ENCODE measurements at regions not wholly inside any gene's neighbourhood (a gene's known extent, or its start where the extent isn't known, plus 50 kb on each side); places are given as distances from the start of the nearest gene placed in this dataset.

DNA sequence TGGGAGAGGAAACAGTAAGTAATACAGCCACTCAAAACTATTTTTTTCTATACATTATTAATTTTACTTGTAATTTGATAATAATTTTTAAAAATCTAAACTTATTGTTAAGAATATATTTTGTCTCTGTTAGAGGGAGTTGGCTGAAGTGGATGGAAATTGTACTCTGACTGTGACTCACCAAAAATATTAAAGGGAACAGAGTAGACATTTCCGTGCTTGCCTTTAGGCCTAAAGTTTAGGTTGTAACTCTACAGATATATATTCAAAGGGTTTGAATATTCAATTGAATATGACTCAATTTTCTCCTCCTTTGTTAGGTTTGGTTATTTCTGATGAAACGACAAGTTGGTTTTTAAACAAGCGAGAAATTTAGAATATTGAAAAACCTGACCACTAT, 128.3 kb upstream of the PITX2 start:
- TF ChIP-seq EZH2 (IDR thresholded peaks at IDR 0.05; ENCODE audit: low read length) (no peak), CTCF (optimal IDR thresholded peaks at IDR 0.05 in 1 of 3, IDR thresholded peaks at IDR 0.05 in 1 of 3, conservative IDR thresholded peaks at IDR 0.05 in 1 of 3; ENCODE audit: extremely low read depth in 1 of 3, insufficient read depth in 2 of 3, low read length in 3 of 3) (no peak)

Measured in keratinocyte (primary cell).